CD14-positive monocyte (primary cell): ENCODE measurements at regions not wholly inside any gene's neighbourhood (a gene's known extent, or its start where the extent isn't known, plus 50 kb on each side); places are given as distances from the start of the nearest gene placed in this dataset.

Source experiments
- DNase-seq, 3 donors: peaks; one replicate each; pipeline ENCODE4 v3.0.0-alpha.2; 2011 to 2022
- H2AFZ ChIP-seq: 2 replicates; pipeline ENCODE4 v1.6.0; 2012; ENCODE audit warnings: mild to moderate bottlenecking, low read depth, low read length, inconsistent platforms; ENCODE audit not compliant: insufficient read depth, poor library complexity, severe bottlenecking
- H3K27ac ChIP-seq, 2 donors: 1 replicate in 1 of 2; 2 replicates in 1 of 2; pipeline ENCODE4 v1.5.1; 2012 to 2013; ENCODE audit warnings: low read length in 2 of 2, control low read depth in 1 of 2, inconsistent platforms in 1 of 2, low read depth in 1 of 2, mild to moderate bottlenecking in 1 of 2
- H3K27me3 ChIP-seq, 2 donors: one replicate each; pipeline versions ENCODE4 v1.6.0 to v1.6.1; 2011 to 2013; ENCODE audit warnings: low read length in 2 of 2; ENCODE audit not compliant: control insufficient read depth in 2 of 2, insufficient read depth in 2 of 2
- H3K36me3 ChIP-seq, 2 donors: replicated peaks in 1 of 2; 1 replicate in 1 of 2; 2 replicates in 1 of 2; pipeline versions ENCODE4 v1.5.1 to v1.6.1; 2012 to 2013; ENCODE audit warnings: low read length in 2 of 2, control low read depth in 1 of 2, inconsistent platforms in 1 of 2, mild to moderate bottlenecking in 1 of 2; ENCODE audit not compliant: insufficient read depth in 2 of 2, control insufficient read depth in 1 of 2
- H3K4me1 ChIP-seq, 2 donors: 1 replicate in 1 of 2; 2 replicates in 1 of 2; pipeline versions ENCODE4 v1.5.1 to v1.6.1; 2012 to 2013; ENCODE audit warnings: low read length in 2 of 2, control low read depth in 1 of 2, inconsistent platforms in 1 of 2, mild to moderate bottlenecking in 1 of 2, moderate library complexity in 1 of 2; ENCODE audit not compliant: insufficient read depth in 2 of 2, control insufficient read depth in 1 of 2
- H3K4me2 ChIP-seq: replicated peaks from 2 replicates; pipeline ENCODE3; 2012; ENCODE audit warnings: low read length, moderate library complexity, mild to moderate bottlenecking; ENCODE audit not compliant: poor library complexity, severe bottlenecking; ENCODE audit errors: extremely low read depth
- H3K4me3 ChIP-seq, 3 experiments: fragments of 200-600 bp in 1 of 3; sonication (generic) in 1 of 3; replicated peaks in 1 of 3; 1 replicate in 2 of 3; 2 replicates in 1 of 3; pipeline ENCODE4 v1.5.1; 2011 to 2013; ENCODE audit warnings: low read length in 3 of 3, mild to moderate bottlenecking in 3 of 3, control low read depth in 2 of 3, low read depth in 2 of 3, inconsistent platforms in 1 of 3, moderate library complexity in 1 of 3
- H3K79me2 ChIP-seq: 2 replicates; pipeline ENCODE4 v1.6.0; 2012; ENCODE audit warnings: mild to moderate bottlenecking, control low read depth, inconsistent platforms, low read length, moderate library complexity; ENCODE audit not compliant: insufficient read depth
- H3K9ac ChIP-seq: 2 replicates; pipeline ENCODE4 v1.6.0; 2017; ENCODE audit warnings: low read length, mild to moderate bottlenecking; ENCODE audit not compliant: insufficient read depth, poor library complexity, severe bottlenecking
- H3K9me3 ChIP-seq, 2 donors: replicated peaks in 1 of 2; 1 replicate in 1 of 2; 2 replicates in 1 of 2; pipeline versions ENCODE4 v1.5.1 to v1.6.1; 2012 to 2013; ENCODE audit warnings: low read length in 2 of 2, control low read depth in 1 of 2; ENCODE audit not compliant: control insufficient read depth in 1 of 2, insufficient read depth in 1 of 2
- H4K20me1 ChIP-seq: 2 replicates; pipeline ENCODE4 v1.6.0; 2012; ENCODE audit warnings: mild to moderate bottlenecking, low read length, control low read depth, moderate library complexity; ENCODE audit not compliant: insufficient read depth
- H3K27ac Mint-ChIP-seq, 7 donors: one replicate each; pipeline ENCODE4 v1.8.0; 2020; ENCODE audit warnings: mild to moderate bottlenecking in 7 of 7, mixed read lengths in 7 of 7, moderate library complexity in 6 of 7, inconsistent platforms in 2 of 7
- H3K27me3 Mint-ChIP-seq, 3 donors: one replicate each; pipeline ENCODE4 v1.8.0; 2021 to 2022; ENCODE audit warnings: low read depth in 3 of 3, mild to moderate bottlenecking in 3 of 3, mixed read lengths in 3 of 3, moderate library complexity in 3 of 3, inconsistent platforms in 1 of 3
- H3K36me3 Mint-ChIP-seq, 2 donors: one replicate each; pipeline ENCODE4 v1.8.0; 2020; ENCODE audit warnings: mixed read lengths in 2 of 2, inconsistent platforms in 1 of 2, mild to moderate bottlenecking in 1 of 2
- H3K4me1 Mint-ChIP-seq: one replicate; pipeline ENCODE4 v1.8.0; 2020; ENCODE audit warnings: mild to moderate bottlenecking, mixed read lengths
- H3K4me3 Mint-ChIP-seq, 2 donors: one replicate each; pipeline ENCODE4 v1.8.0; 2020; ENCODE audit warnings: mild to moderate bottlenecking in 2 of 2, mixed read lengths in 2 of 2, moderate library complexity in 1 of 2
- H3K9me3 Mint-ChIP-seq, 7 donors: one replicate each; pipeline ENCODE4 v1.8.0; 2020 to 2022; ENCODE audit warnings: mixed read lengths in 7 of 7, mild to moderate bottlenecking in 6 of 7, moderate library complexity in 6 of 7, inconsistent platforms in 2 of 7
- CTCF ChIP-seq: fragments of 200-600 bp; IDR thresholded peaks from one replicate; pipeline ENCODE4 v1.8.0; 2022; ENCODE audit warnings: antibody characterized with exemption, mild to moderate bottlenecking
- WGBS: methylation state at CpG from one replicate; pipeline ENCODE4 v1.1.5; 2013; ENCODE audit warnings: missing lambda C conversion rate; ENCODE audit not compliant: insufficient coverage; 5-methylcytosine and 5-hydroxymethylcytosine counted together
- intact Hi-C, 2 donors: fragments of 100-400 bp; cut with micrococcal nuclease; formaldehyde crosslinking; loops; one replicate each; pipeline versions ENCODE4 v1.15.0 to v1.15.1; 2023

GRCh38 chr7:118713039-118713438, 488.5 kb downstream of the ANKRD7 start:
- Histone ChIP-seq H2AFZ (no peak overlapping the region), H4K20me1 (no peaks in the 10 kb centered on the region), H3K4me2 (no peak overlapping the region), H3K9ac (no peak overlapping the region), H3K4me3 (no peak overlapping the region), H3K9me3 (no peaks in the 10 kb centered on the region), H3K79me2 (no peaks in the 10 kb centered on the region), H3K4me1 (no peaks in the 10 kb centered on the region), H3K27me3 (no peaks in the 10 kb centered on the region), H3K27ac (no peak overlapping the region), H3K36me3 (no peaks in the 10 kb centered on the region)
- TF ChIP-seq CTCF, result no peak
- H3K4me1 Mint-ChIP-seq, result no peaks in the 10 kb centered on the region
- no peak overlapping the region for H3K27ac Mint-ChIP-seq
- WGBS, result no CpG with 5 or more reads among the region's 4 CpGs
- H3K27me3 Mint-ChIP-seq, result peaks cover 0 to 1% (median 0%) of the 10 kb centered on the region in 3 donors
- H3K4me3 Mint-ChIP-seq, result no peak overlapping the region
- DNase-seq, result no peak
- no peaks in the 10 kb centered on the region for H3K36me3 Mint-ChIP-seq
- intact Hi-C loops, result no loop called here
- peaks cover 0 to 3% (median 0%) of the 10 kb centered on the region in 7 donors for H3K9me3 Mint-ChIP-seq

GRCh38 chr7:118720632-118721031, 496.1 kb downstream of the ANKRD7 start:
- Histone ChIP-seq H3K9ac (no peak overlapping the region), H3K4me3 (no peak overlapping the region), H3K27ac (no peak overlapping the region), H3K27me3 (no peaks in the 10 kb centered on the region), H3K4me1 (no peaks in the 10 kb centered on the region), H3K4me2 (no peak overlapping the region), H3K79me2 (no peaks in the 10 kb centered on the region), H3K9me3 (no peaks in the 10 kb centered on the region), H2AFZ (no peak overlapping the region), H3K36me3 (no peaks in the 10 kb centered on the region), H4K20me1 (no peaks in the 10 kb centered on the region)
- intact Hi-C loops, result no loop called here
- H3K27me3 Mint-ChIP-seq, result no peaks in the 10 kb centered on the region
- no peak for DNase-seq
- no peak overlapping the region for H3K4me3 Mint-ChIP-seq
- peaks cover 0 to 3% (median 0%) of the 10 kb centered on the region in 7 donors for H3K9me3 Mint-ChIP-seq
- H3K4me1 Mint-ChIP-seq, result no peaks in the 10 kb centered on the region
- H3K27ac Mint-ChIP-seq, result no peak overlapping the region
- H3K36me3 Mint-ChIP-seq, result no peaks in the 10 kb centered on the region
- no peak for TF ChIP-seq CTCF
- 80% methylated on average over 1 of the region's 4 CpGs for WGBS
